Thyroid gland (tissue), 4 donors: ENCODE measurements at regions not wholly inside any gene's neighbourhood (a gene's known extent, or its start where the extent isn't known, plus 50 kb on each side); places are given as distances from the start of the nearest gene placed in this dataset.

Source experiments
- DNase-seq, 2 donors: peaks; one replicate each; pipeline ENCODE4 v3.0.0-alpha.2; 2019
- H3K27ac ChIP-seq, 3 donors: fragments of 200-600 bp; sonication (generic); 1 replicate in 2 of 3; 2 replicates in 1 of 3; pipeline ENCODE4 v1.5.1; 2016 to 2019; ENCODE audit warnings: mild to moderate bottlenecking in 1 of 3, moderate library complexity in 1 of 3
- H3K27me3 ChIP-seq: fragments of 200-600 bp; sonication (generic); one replicate; pipeline ENCODE4 v1.5.1; 2019
- H3K36me3 ChIP-seq, 2 donors: fragments of 200-600 bp; sonication (generic); one replicate each; pipeline ENCODE4 v1.5.1; 2016 to 2019
- H3K4me1 ChIP-seq, 2 donors: fragments of 200-600 bp; sonication (generic); one replicate each; pipeline ENCODE4 v1.5.1; 2017 to 2019
- H3K4me3 ChIP-seq, 3 donors: fragments of 200-600 bp; sonication (generic); replicated peaks in 1 of 3; 1 replicate in 2 of 3; 2 replicates in 1 of 3; pipeline ENCODE4 v1.5.1; 2016; ENCODE audit warnings: mild to moderate bottlenecking in 1 of 3
- H3K9me3 ChIP-seq: fragments of 200-600 bp; sonication (generic); one replicate; pipeline ENCODE4 v1.5.1; 2017
- CTCF ChIP-seq, 6 experiments: fragments of 200-600 bp in 3 of 6; fragments of 450-650 bp in 3 of 6; sonication (generic) in 3 of 6; IDR thresholded peaks; one replicate each; pipeline ENCODE4 v1.5.1; 2016 to 2019; ENCODE audit warnings: antibody characterized with exemption in 6 of 6, mild to moderate bottlenecking in 2 of 6, inconsistent platforms in 1 of 6, moderate library complexity in 1 of 6
- POLR2A ChIP-seq, 2 donors: fragments of 450-650 bp; IDR thresholded peaks; one replicate each; pipeline ENCODE4 v1.6.1; 2017; ENCODE audit warnings: antibody characterized with exemption in 2 of 2, mild to moderate bottlenecking in 2 of 2, moderate library complexity in 1 of 2
- WGBS, 2 donors: methylation state at CpG; one replicate each; pipeline ENCODE4 v1.1.5; 2017; 5-methylcytosine and 5-hydroxymethylcytosine counted together
- intact Hi-C: fragments of 100-400 bp; cut with DNase I; formaldehyde crosslinking; loops from one replicate; pipeline ENCODE4 v1.15.1; 2023

- Histone ChIP-seq H3K9me3 (no peaks in the 10 kb centered on the region), H3K4me1 (peaks cover 29 to 48% of the 10 kb centered on the region in 2 donors), H3K27ac (peak overlapping the region; percentile 10 to 41 (median 39)), H3K27me3 (no peaks in the 10 kb centered on the region), H3K36me3 (no peaks in the 10 kb centered on the region), H3K4me3 (no peak overlapping the region)
- intact Hi-C loops: no loop called here
- 62 to 65% methylated on average over 9 to 14 of the region's 16 CpGs for WGBS, 2 donors
- DNase-seq: no peak
- no peak for TF ChIP-seq POLR2A (IDR thresholded peaks at IDR 0.05)
- TF ChIP-seq CTCF (IDR thresholded peaks at IDR 0.05): no peak
Observed at GRCh38 chr9:129558063-129558550, 62.8 kb downstream of the C9orf50 start.

- Histone ChIP-seq H3K4me3 (no peak overlapping the region), H3K36me3 (no peaks in the 10 kb centered on the region), H3K27ac (peak overlapping the region in 2 of 3 donors; percentile 39 to 41), H3K27me3 (no peaks in the 10 kb centered on the region), H3K4me1 (peaks cover 29 to 44% of the 10 kb centered on the region in 2 donors), H3K9me3 (no peaks in the 10 kb centered on the region)
- intact Hi-C loops: no loop called here
- WGBS, 2 donors: 44 to 50% methylated on average over 24 of the region's 24 CpGs
- peak; percentile 67 to 81 for DNase-seq
- no peak for TF ChIP-seq POLR2A (IDR thresholded peaks at IDR 0.05)
- TF ChIP-seq CTCF (IDR thresholded peaks at IDR 0.05): no peak
Observed at GRCh38 chr9:129557192-129558036, 63.5 kb downstream of the C9orf50 start.

- H3K36me3 ChIP-seq: no peaks in the 10 kb centered on the region
- no peak for TF ChIP-seq POLR2A (IDR thresholded peaks at IDR 0.05)
- TF ChIP-seq CTCF (IDR thresholded peaks at IDR 0.05): no peak
- H3K27me3 ChIP-seq: no peaks in the 10 kb centered on the region
- WGBS, 2 donors: 91% methylated on average over 12 of the region's 12 CpGs
- peak overlapping the region in 1 of 3 donors; percentile 39 for H3K27ac ChIP-seq
- no peak overlapping the region for H3K4me3 ChIP-seq
- no peaks in the 10 kb centered on the region for H3K9me3 ChIP-seq
- peak in 1 of 2 donors; percentile 17 for DNase-seq
- intact Hi-C loops: no loop called here
- peaks cover 23 to 43% of the 10 kb centered on the region in 2 donors for H3K4me1 ChIP-seq
Observed at GRCh38 chr9:129556491-129557191, 64.3 kb downstream of the C9orf50 start.

GRCh38 chr9:129555512-129556215, 65.2 kb downstream of the C9orf50 start:
- no peak for DNase-seq
- no peak for TF ChIP-seq CTCF (IDR thresholded peaks at IDR 0.05)
- no peak for TF ChIP-seq POLR2A (IDR thresholded peaks at IDR 0.05)
- WGBS, 2 donors: 83 to 91% methylated on average over 14 of the region's 14 CpGs
- peaks cover 14 to 35% of the 10 kb centered on the region in 2 donors for H3K4me1 ChIP-seq
- no peaks in the 10 kb centered on the region for H3K36me3 ChIP-seq
- no peak overlapping the region for H3K27ac ChIP-seq
- no peak overlapping the region for H3K4me3 ChIP-seq
- H3K9me3 ChIP-seq: no peaks in the 10 kb centered on the region
- intact Hi-C loops: no loop called here
- no peaks in the 10 kb centered on the region for H3K27me3 ChIP-seq
